Lung (tissue), 11 donors: ENCODE measurements at regions not wholly inside any gene's neighbourhood (a gene's known extent, or its start where the extent isn't known, plus 50 kb on each side); places are given as distances from the start of the nearest gene placed in this dataset.
A peak's percentile ranks its signal among the peaks of the same experiment; 100 is the strongest.

Experiments used
- ATAC-seq: fragments of 200-7000 bp; cut with Tn5 transposase; one replicate; pipeline ENCODE4 v1.9.1; 2020; ENCODE audit warnings: moderate number of reproducible peaks; ENCODE audit not compliant: insufficient read depth, low FRiP score
- DNase-seq, 3 donors: peaks; one replicate each; pipeline ENCODE4 v3.0.0-alpha.2; 2013 to 2017
- H3K27ac ChIP-seq, 2 donors: one replicate each; pipeline ENCODE4 v1.5.1; 2013; ENCODE audit warnings: mild to moderate bottlenecking in 2 of 2, moderate library complexity in 2 of 2, control low read depth in 1 of 2, inconsistent platforms in 1 of 2, low read depth in 1 of 2, low read length in 1 of 2
- H3K27me3 ChIP-seq, 3 donors: one replicate each; pipeline ENCODE4 v1.5.1; 2013; ENCODE audit warnings: low read length in 2 of 3; ENCODE audit not compliant: control insufficient read depth in 3 of 3, insufficient read depth in 3 of 3
- H3K36me3 ChIP-seq, 4 donors: one replicate each; pipeline ENCODE4 v1.5.1; 2013; ENCODE audit warnings: low read length in 4 of 4, mild to moderate bottlenecking in 1 of 4, moderate library complexity in 1 of 4; ENCODE audit not compliant: control insufficient read depth in 4 of 4, insufficient read depth in 4 of 4
- H3K4me1 ChIP-seq, 5 donors: one replicate each; pipeline ENCODE4 v1.5.1; 2013; ENCODE audit warnings: low read length in 5 of 5, mild to moderate bottlenecking in 2 of 5, moderate library complexity in 1 of 5; ENCODE audit not compliant: control insufficient read depth in 5 of 5, insufficient read depth in 5 of 5
- H3K4me3 ChIP-seq: one replicate; pipeline ENCODE4 v1.5.1; 2013; ENCODE audit warnings: mild to moderate bottlenecking, control low read depth, moderate library complexity
- H3K9ac ChIP-seq, 2 donors: one replicate each; pipeline ENCODE4 v1.5.1; 2013; ENCODE audit warnings: low read length in 2 of 2, control low read depth in 1 of 2; ENCODE audit not compliant: insufficient read depth in 1 of 2
- H3K9me3 ChIP-seq, 4 donors: one replicate each; pipeline ENCODE4 v1.5.1; 2013; ENCODE audit warnings: low read length in 3 of 4, mild to moderate bottlenecking in 1 of 4, moderate library complexity in 1 of 4; ENCODE audit not compliant: control insufficient read depth in 4 of 4, insufficient read depth in 3 of 4
- CTCF ChIP-seq: IDR thresholded peaks from 2 replicates; pipeline ENCODE4 v1.5.1; 2012; ENCODE audit warnings: mild to moderate bottlenecking; ENCODE audit errors: control extremely low read depth, extremely low read depth
- WGBS, 2 donors: extraction: QIAGEN DNeasy Blood & Tissue Kit; methylation state at CpG; one replicate each; pipeline ENCODE4 v1.1.7; 2013; 5-methylcytosine and 5-hydroxymethylcytosine counted together
- donor health status: control.
- donor health status: control.
- donor health status: Bipolar disorder and iron deficiency.
- donor health status: healthy.
- donor health status: DM: yes; HTN: yes; CAD: no.

GRCh38 chr6:139983555-139984276, 609.3 kb upstream of the CITED2 start:
- no peak for TF ChIP-seq CTCF
- Histone ChIP-seq H3K36me3 (no peaks in the 10 kb centered on the region), H3K4me1 (peaks cover 0 to 25% (median 16%) of the 10 kb centered on the region in 5 donors), H3K9me3 (no peaks in the 10 kb centered on the region), H3K27ac (peak overlapping the region; percentile 18 to 43), H3K27me3 (no peaks in the 10 kb centered on the region), H3K9ac (no peak overlapping the region), H3K4me3 (no peak overlapping the region)
- 78 to 86% methylated on average over 5 of the region's 5 CpGs for WGBS, 2 donors
- DNase-seq (no peak), ATAC-seq (no peak)

GRCh38 chr6:139982652-139983295, 608.3 kb upstream of the CITED2 start:
- Histone ChIP-seq H3K36me3 (no peaks in the 10 kb centered on the region), H3K27ac (peak overlapping the region in 1 of 2 donors; percentile 60), H3K4me3 (no peak overlapping the region), H3K4me1 (peaks cover 0 to 29% (median 16%) of the 10 kb centered on the region in 5 donors), H3K9me3 (no peaks in the 10 kb centered on the region), H3K27me3 (no peaks in the 10 kb centered on the region), H3K9ac (no peak overlapping the region)
- no peak for TF ChIP-seq CTCF
- ATAC-seq (no peak), DNase-seq (peak; percentile 14 to 57 (median 51))
- WGBS, 2 donors, result 60 to 78% methylated on average over 4 of the region's 4 CpGs

GRCh38 chr6:139982195-139982594, 607.7 kb upstream of the CITED2 start:
- Histone ChIP-seq H3K9me3 (no peaks in the 10 kb centered on the region), H3K4me3 (no peak overlapping the region), H3K4me1 (peaks cover 0 to 29% (median 16%) of the 10 kb centered on the region in 5 donors), H3K9ac (no peak overlapping the region), H3K27me3 (no peaks in the 10 kb centered on the region), H3K27ac (peak overlapping the region in 1 of 2 donors; percentile 47), H3K36me3 (no peaks in the 10 kb centered on the region)
- no peak for TF ChIP-seq CTCF
- DNase-seq (no peak), ATAC-seq (no peak)
- 0 to 8% methylated on average over 1 of the region's 1 CpG for WGBS, 2 donors
